PFSK-1 (cell line): ENCODE measurements at regions not wholly inside any gene's neighbourhood (a gene's known extent, or its start where the extent isn't known, plus 50 kb on each side); places are given as distances from the start of the nearest gene placed in this dataset.

Experiments
- POLR2AphosphoS5 ChIP-seq: IDR thresholded peaks from 2 replicates; pipeline ENCODE4 v1.6.1; 2012; ENCODE audit warnings: low read depth, mild to moderate bottlenecking, control low read depth, low read length, moderate library complexity
- REST ChIP-seq, 2 experiments: IDR thresholded peaks; 2 replicates each; pipeline versions ENCODE4 v1.6.1 to v1.8.0; 2011 to 2012; ENCODE audit warnings: low read depth in 2 of 2, low read length in 2 of 2, control low read depth in 1 of 2, inconsistent platforms in 1 of 2, mild to moderate bottlenecking in 1 of 2, moderate library complexity in 1 of 2; ENCODE audit not compliant: insufficient read depth in 1 of 2
- TAF1 ChIP-seq: IDR thresholded peaks from 2 replicates; pipeline ENCODE4 v1.6.1; 2012; ENCODE audit warnings: low read length, control low read depth, borderline replicate concordance; ENCODE audit not compliant: insufficient read depth

GRCh38 chr7:130789436-130789835 is 55.4 kb upstream of the KLF14 start:
- TF ChIP-seq POLR2AphosphoS5 = no peak
- TF ChIP-seq REST (IDR thresholded peaks at IDR 0.05; ENCODE audit: insufficient read depth in 1 of 2, low read depth in 2 of 2, low read length in 2 of 2) = no peak
- no peak for TF ChIP-seq TAF1
